ENCODE measurements at regions not wholly inside any gene's neighbourhood (a gene's known extent, or its start where the extent isn't known, plus 50 kb on each side); places are given as distances from the start of the nearest gene placed in this dataset.

DNA sequence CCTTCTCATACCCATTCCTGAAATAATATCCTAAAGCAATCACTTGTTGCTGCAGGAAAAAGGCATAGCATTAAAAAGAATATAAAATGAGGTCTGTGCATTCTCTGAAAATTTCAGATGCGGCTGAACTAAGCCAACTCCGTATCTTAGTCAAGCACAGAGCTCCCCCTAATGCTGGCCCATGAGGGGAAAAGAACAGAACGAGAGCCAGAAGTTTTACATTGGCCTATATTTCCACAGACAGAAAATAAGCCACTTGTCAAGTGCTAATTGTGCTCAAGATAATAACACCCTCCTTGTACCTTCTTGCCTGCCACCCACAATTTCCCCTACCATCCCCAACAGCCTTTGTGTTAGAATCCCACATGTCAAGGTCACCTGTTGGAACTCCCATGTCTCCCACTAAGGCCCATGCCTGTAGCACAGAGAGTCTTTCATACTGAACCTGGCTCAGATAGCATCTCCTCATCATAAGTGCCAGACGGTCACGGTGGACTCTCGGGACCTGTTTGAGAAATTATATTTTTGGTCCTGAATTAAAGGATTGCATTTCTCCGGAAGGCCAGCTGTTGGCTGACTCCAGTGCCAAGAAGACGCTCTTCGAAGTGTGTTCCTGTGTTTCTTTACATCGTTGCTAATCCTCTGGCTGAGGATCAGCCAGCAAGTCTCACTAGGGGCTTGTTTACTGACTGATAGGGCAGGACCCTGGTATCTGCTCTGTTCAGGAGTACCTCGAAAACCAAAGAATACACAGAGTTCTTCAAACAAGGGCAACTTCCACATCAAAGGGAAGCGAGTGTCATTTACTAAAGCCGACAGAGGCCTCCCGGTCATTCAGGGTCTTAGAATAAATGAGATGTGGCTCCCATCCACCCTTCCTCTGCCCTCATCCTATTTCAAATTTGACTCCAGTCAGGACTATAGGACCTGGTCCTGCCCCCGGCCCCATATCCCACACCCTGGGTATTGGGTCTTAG, 183.4 kb upstream of the FBXL4 start:
- intact Hi-C loops (cut with DNase I) = no loop called here
- TF ChIP-seq, protein P1, sequence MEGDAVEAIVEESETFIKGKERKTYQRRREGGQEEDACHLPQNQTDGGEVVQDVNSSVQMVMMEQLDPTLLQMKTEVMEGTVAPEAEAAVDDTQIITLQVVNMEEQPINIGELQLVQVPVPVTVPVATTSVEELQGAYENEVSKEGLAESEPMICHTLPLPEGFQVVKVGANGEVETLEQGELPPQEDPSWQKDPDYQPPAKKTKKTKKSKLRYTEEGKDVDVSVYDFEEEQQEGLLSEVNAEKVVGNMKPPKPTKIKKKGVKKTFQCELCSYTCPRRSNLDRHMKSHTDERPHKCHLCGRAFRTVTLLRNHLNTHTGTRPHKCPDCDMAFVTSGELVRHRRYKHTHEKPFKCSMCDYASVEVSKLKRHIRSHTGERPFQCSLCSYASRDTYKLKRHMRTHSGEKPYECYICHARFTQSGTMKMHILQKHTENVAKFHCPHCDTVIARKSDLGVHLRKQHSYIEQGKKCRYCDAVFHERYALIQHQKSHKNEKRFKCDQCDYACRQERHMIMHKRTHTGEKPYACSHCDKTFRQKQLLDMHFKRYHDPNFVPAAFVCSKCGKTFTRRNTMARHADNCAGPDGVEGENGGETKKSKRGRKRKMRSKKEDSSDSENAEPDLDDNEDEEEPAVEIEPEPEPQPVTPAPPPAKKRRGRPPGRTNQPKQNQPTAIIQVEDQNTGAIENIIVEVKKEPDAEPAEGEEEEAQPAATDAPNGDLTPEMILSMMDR (IDR thresholded peaks at IDR 0.05) = no peak
- DNase-seq = no peak

DNA sequence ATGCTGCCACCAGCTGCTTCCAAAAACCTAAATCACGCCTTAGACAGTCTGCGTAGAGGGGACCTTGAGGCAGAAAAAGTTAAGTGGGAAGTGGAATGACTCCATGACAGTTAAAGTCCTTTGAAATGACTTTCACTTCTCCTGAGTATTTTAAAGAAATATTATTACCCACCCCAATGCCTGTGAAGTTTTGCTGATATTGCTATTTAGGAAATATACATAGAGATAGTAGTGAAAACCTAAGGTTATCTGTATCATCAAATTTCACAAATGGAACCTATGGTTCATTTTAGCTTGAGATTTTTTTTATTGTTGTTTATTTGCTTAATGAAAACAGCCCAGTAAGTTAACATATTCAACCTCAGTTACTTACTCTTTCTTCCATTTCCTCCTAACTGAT, 182.1 kb upstream of the FBXL4 start:
- 75 to 79% (median 78%) methylated on average over 2 of the region's 2 CpGs for WGBS, 3 donors
- DNase-seq (no peak), ATAC-seq (no peak)
- Histone ChIP-seq H3K4me3 (no peak overlapping the region), H3K36me3 (ENCODE audit: insufficient read depth in 1 of 2, low read depth in 1 of 2) (no peaks in the 10 kb centered on the region), H3K9me3 (no peaks in the 10 kb centered on the region), H3K27ac (no peak overlapping the region), H3K27me3 (ENCODE audit: insufficient read depth in 3 of 3, low read length in 2 of 3) (no peaks in the 10 kb centered on the region), H3K4me1 (no peaks in the 10 kb centered on the region)
- TF ChIP-seq, protein P1 (IDR thresholded peaks at IDR 0.05) = no peak
- intact Hi-C loops (cut with DNase I) = loop anchor here in 1 of 2 donors (10.0 kb wide), 1 partner anchor 285 kb away; no protein-coding TSS in a partner anchor

More for the DNA sequence above, 183.4 kb upstream of the FBXL4 start:
- ATAC-seq = no peak
- no peaks in the 10 kb centered on the region for H3K36me3 ChIP-seq (ENCODE audit: insufficient read depth in 1 of 2, low read depth in 1 of 2)
- no peaks in the 10 kb centered on the region for H3K27me3 ChIP-seq (ENCODE audit: insufficient read depth in 3 of 3, low read length in 2 of 3)
- no peaks in the 10 kb centered on the region for H3K4me1 ChIP-seq
- no peaks in the 10 kb centered on the region for H3K9me3 ChIP-seq
- H3K27ac ChIP-seq = no peak overlapping the region
- WGBS, 3 donors = 34 to 40% (median 35%) methylated on average over 15 of the region's 15 CpGs
- no peak overlapping the region for H3K4me3 ChIP-seq

DNA sequence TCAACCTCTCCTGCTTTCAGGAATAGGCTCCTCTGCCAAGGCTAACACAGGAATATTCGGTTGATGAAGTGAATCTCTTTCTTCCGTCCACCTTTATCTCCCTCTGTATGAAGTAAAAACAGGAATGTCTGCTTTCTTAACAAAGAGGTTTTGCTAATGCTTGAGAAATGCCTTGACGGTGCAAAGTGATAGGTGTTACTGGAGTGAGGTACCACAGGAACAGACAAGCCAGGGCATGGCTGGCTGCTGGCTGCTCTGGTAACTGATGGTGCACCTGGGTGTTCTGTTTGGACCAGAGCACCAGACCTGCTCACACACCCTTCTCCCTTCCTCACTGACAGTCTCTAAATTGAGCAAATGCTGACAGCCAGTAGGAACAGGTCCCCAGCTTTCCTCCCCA, 174.0 kb upstream of the FBXL4 start:
- TF ChIP-seq, protein P1 (IDR thresholded peaks at IDR 0.05) = no peak
- WGBS, 3 donors = 50 to 55% (median 52%) methylated on average over 3 of the region's 3 CpGs
- peaks cover 2 to 3% (median 3%) of the 10 kb centered on the region in 3 donors for H3K27me3 ChIP-seq (ENCODE audit: insufficient read depth in 3 of 3, low read length in 2 of 3)
- H3K9me3 ChIP-seq = no peaks in the 10 kb centered on the region
- no peak overlapping the region for H3K4me3 ChIP-seq
- no peaks in the 10 kb centered on the region for H3K36me3 ChIP-seq (ENCODE audit: insufficient read depth in 1 of 2, low read depth in 1 of 2)
- DNase-seq = no peak
- no peak for ATAC-seq
- H3K27ac ChIP-seq = no peak overlapping the region
- H3K4me1 ChIP-seq = no peaks in the 10 kb centered on the region
- intact Hi-C loops (cut with DNase I) = loop anchor here in 1 of 2 donors (10.0 kb wide), 1 partner anchor 277 kb away; no protein-coding TSS in a partner anchor

DNA sequence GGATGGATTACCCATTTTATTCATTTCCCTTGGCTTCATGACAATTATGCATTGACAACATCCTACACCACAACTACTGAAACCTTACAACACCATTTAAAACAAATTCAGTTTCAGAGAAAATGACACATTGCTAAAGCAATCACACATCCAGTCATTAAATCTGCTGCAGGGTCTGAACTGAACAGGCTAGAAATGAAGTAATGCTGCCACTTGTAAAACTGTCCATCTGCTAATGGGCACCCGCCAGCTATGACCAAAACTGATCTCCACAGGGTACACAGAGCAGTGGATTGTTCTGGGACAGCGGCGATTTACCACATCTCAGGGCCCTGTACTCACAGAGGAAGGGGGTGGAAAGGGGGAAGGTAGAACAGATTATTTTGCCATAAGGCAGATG, 172.9 kb upstream of the FBXL4 start:
- 86 to 93% (median 88%) methylated on average over 3 of the region's 3 CpGs for WGBS, 3 donors
- intact Hi-C loops (cut with DNase I) = loop anchor here in 1 of 2 donors (10.0 kb wide), 1 partner anchor 276 kb away; no protein-coding TSS in a partner anchor
- DNase-seq = no peak
- H3K36me3 ChIP-seq (ENCODE audit: insufficient read depth in 1 of 2, low read depth in 1 of 2) = no peaks in the 10 kb centered on the region
- H3K9me3 ChIP-seq = no peaks in the 10 kb centered on the region
- ATAC-seq = no peak
- H3K27ac ChIP-seq = no peak overlapping the region
- H3K27me3 ChIP-seq (ENCODE audit: insufficient read depth in 3 of 3, low read length in 2 of 3) = peaks cover 2 to 8% (median 3%) of the 10 kb centered on the region in 3 donors
- TF ChIP-seq, protein P1 (IDR thresholded peaks at IDR 0.05) = no peak
- no peak overlapping the region for H3K4me3 ChIP-seq
- H3K4me1 ChIP-seq = no peaks in the 10 kb centered on the region

Measured in psoas muscle (tissue), 7 donors.